Lower leg skin (tissue), 4 donors: ENCODE measurements at regions not wholly inside any gene's neighbourhood (a gene's known extent, or its start where the extent isn't known, plus 50 kb on each side); places are given as distances from the start of the nearest gene placed in this dataset.

ENCODE experiments used
- DNase-seq, 2 donors: peaks; one replicate each; pipeline ENCODE4 v3.0.0-alpha.2; 2019; ENCODE audit warnings: low spot score in 2 of 2
- H3K4me3 ChIP-seq: fragments of 200-600 bp; sonication (generic); 2 replicates; pipeline ENCODE4 v1.5.1; 2017; ENCODE audit warnings: mild to moderate bottlenecking, low read depth; ENCODE audit not compliant: poor library complexity, severe bottlenecking
- POLR2A ChIP-seq, 2 donors: fragments of 450-650 bp; IDR thresholded peaks; one replicate each; pipeline ENCODE4 v1.6.1; 2016 to 2017; ENCODE audit warnings: antibody characterized with exemption in 2 of 2, mild to moderate bottlenecking in 1 of 2, moderate library complexity in 1 of 2
- WGBS, 2 donors: methylation state at CpG; one replicate each; pipeline ENCODE4 v1.1.5; 2018; 5-methylcytosine and 5-hydroxymethylcytosine counted together
- intact Hi-C: fragments of 100-400 bp; cut with DNase I; formaldehyde crosslinking; loops from one replicate; pipeline ENCODE4 v1.15.0; 2023; ENCODE audit warnings: low total_unique reads
- TF ChIP-seq, protein P1 (sequence below), 3 donors: fragments of 450-650 bp; IDR thresholded peaks; one replicate each; pipeline ENCODE4 v1.5.1; 2016; ENCODE audit warnings: antibody characterized with exemption in 3 of 3, mild to moderate bottlenecking in 3 of 3, moderate library complexity in 2 of 3

DNA sequence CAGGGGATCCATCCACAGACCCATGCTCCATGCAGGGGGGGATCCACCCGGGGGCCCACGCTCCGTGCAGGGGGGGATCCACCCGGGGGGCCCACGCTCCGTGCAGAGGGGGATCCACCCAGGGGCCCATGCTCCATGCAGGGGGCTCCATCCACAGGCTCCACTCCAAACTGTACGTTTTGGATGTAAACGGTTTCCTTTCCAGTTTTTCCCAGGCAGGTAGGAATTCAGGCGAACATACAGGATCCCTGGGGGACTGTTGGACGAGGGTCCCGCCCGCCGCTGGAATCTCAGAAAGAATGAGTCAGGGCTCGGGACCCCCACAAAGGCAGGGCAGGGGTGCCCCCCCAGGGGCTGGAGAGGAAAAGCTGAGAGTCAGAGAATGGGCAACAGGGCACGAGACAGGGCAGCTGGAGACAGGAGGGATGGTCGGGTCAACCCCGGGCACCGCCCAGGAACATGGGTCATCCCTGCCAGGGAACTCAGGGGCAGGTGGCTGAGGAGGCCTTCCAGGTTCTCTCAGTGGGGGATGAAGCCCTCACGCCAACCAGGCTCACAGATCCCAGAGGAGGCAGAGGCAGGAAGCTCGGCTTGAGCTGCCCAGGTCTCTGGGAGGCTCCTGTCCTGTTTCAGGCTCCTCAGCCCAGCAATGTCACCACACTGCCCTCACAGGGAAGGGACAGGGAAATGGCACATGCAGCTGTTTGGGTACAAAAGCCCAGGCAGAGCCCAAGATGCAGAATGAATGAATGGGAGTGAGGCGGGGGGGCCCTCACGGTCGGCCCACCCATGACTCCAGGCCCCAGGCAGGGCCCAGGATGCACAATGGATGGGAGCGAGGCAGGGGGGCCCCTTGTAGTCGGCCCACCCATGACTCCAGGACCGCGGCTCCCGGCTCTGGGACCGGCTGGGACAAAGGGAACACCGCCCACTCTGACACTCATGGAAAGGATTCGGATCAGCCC is 200.2 kb downstream of the BRD1 start:
- no peak for TF ChIP-seq POLR2A (IDR thresholded peaks at IDR 0.05)
- TF ChIP-seq, protein P1, sequence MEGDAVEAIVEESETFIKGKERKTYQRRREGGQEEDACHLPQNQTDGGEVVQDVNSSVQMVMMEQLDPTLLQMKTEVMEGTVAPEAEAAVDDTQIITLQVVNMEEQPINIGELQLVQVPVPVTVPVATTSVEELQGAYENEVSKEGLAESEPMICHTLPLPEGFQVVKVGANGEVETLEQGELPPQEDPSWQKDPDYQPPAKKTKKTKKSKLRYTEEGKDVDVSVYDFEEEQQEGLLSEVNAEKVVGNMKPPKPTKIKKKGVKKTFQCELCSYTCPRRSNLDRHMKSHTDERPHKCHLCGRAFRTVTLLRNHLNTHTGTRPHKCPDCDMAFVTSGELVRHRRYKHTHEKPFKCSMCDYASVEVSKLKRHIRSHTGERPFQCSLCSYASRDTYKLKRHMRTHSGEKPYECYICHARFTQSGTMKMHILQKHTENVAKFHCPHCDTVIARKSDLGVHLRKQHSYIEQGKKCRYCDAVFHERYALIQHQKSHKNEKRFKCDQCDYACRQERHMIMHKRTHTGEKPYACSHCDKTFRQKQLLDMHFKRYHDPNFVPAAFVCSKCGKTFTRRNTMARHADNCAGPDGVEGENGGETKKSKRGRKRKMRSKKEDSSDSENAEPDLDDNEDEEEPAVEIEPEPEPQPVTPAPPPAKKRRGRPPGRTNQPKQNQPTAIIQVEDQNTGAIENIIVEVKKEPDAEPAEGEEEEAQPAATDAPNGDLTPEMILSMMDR (IDR thresholded peaks at IDR 0.05), result no peak
- H3K4me3 ChIP-seq, result no peak overlapping the region
- 66 to 73% methylated on average over 25 to 31 of the region's 31 CpGs for WGBS, 2 donors

DNA sequence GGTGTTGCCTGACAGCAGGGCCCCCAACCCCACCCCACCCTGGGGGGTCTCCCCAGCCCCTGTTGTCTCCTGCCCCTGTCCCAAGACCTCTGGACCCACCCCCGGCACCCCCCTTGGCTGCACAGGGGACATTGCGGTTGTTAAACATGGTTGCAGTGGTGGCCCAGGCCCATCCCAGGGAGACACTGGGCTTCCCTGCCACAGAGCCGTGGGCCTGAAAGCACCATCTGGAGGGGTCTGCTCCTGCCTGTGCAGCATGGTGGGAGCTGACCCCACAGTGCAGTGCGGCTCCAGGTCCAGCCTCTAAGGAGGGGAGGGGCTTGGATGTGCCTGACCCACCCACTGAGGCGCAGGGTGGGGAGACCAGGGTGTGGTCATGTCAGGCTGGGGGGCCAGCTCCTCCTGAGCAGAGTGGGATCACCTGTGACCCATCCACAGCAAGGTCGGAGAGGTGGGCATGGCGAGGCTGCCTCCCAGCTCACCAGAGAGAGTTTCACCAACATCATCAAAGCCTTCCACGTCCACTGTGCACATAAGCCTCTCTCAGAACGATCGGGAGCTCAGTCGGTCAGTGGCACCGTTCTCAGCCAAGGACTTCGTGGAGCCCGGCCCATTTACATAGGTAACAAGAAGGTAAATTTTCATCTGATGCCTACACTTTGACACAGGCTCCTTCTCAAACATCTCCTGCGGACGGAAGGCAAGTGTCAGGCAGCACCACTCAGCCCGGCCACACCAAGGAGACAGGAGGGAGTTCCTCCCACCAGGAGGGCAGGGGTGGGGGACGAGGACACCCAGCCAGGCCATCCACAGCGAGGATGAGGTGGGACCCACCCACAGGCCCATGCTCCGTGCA is 201.1 kb downstream of the BRD1 start:
- WGBS, 2 donors, result 68 to 77% methylated on average over 11 to 18 of the region's 20 CpGs
- intact Hi-C loops, result no loop called here
- H3K4me3 ChIP-seq, result no peak overlapping the region
- TF ChIP-seq POLR2A (IDR thresholded peaks at IDR 0.05), result no peak
- TF ChIP-seq, protein P1 (IDR thresholded peaks at IDR 0.05), result no peak
- DNase-seq, result no peak

More for the DNA sequence above, 200.2 kb downstream of the BRD1 start:
- intact Hi-C loops, result no loop called here
- no peak for DNase-seq

DNA sequence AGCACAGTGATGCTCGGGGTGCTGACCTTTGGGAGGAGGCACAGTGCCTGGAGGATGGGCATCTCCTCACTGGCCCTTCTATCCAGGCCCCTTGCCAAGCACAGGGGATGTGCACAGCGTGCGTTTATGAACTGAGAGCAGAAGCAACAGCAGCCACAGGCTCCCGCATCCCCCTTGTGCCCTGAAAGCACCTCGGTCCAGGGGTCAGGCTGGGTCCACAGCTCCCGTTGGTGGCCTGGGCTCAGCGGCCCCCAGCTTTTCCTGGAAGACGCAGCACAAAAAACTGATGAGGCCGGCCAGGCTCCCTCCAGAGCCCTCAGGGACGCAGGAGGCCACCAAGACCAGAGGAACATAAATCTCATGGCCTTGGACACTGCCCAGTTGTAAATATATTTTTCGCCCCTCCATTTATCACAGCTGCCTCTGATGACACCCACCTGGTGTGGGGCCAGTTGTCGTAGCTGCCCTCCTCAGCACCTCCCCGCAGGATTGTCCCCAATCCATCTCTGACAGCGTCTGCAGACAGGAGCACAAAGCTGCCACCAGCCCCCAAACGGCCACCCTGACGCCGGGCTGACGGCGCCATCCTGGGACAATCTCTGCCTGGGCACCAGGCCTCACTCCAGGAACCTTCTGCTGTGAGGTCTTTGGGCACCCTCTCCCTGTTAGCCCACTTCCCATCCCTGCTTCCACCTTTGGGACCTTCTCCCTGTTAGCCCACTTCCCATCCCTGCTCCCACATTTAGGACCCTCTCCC is 203.1 kb downstream of the BRD1 start:
- H3K4me3 ChIP-seq, result no peak overlapping the region
- DNase-seq, result no peak
- no peak for TF ChIP-seq POLR2A (IDR thresholded peaks at IDR 0.05)
- 64 to 68% methylated on average over 16 to 19 of the region's 19 CpGs for whole genome bisulfite sequencing, 2 donors
- intact Hi-C loops, result no loop called here

DNA sequence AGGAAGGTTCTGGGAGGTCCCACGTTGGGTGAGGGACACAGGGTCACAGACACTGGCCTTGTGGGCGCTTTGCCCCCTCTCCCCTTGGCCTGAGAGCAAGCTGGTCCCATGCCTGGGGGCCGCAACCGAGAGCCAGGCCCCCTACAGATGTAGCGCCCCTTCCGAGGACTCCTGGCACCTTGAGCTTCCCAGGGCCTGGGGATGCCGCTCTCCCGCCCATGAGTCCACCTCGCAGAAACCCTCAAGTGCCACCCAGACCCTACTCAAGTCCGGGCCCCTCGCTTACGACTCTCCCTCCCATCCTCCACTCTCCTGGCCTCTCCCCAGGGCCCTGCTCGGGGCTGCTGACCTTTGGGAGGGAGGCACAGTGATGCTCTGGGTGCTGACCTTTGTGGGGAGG is 204.0 kb downstream of the BRD1 start:
- H3K4me3 ChIP-seq, result no peak overlapping the region
- 83 to 88% methylated on average over 12 to 13 of the region's 13 CpGs for WGBS, 2 donors
- intact Hi-C loops, result no loop called here
- DNase-seq, result no peak
- TF ChIP-seq, protein P1 (IDR thresholded peaks at IDR 0.05), result no peak
- no peak for TF ChIP-seq POLR2A (IDR thresholded peaks at IDR 0.05)

DNA sequence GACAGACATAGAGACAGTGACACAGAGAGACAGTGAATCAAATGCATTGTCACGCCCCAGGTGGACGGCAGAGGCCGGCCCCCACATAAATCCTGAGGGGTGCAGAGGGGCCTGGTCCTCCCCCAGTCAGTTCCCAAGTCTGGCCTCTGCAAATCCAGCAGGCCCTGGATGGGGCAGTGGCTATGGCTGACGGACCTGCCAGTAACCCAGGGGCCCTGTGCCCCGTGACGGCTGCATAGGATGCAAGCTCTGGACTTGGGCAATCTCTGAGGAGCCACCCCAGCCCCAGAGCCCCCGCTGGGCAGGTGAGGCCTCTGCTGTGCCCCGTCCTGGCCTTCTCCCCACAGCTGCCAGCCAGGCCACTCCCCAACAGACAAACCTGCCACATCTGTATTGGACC is 204.5 kb downstream of the BRD1 start:
- DNase-seq, result no peak
- H3K4me3 ChIP-seq, result no peak overlapping the region
- no peak for TF ChIP-seq POLR2A (IDR thresholded peaks at IDR 0.05)
- TF ChIP-seq, protein P1 (IDR thresholded peaks at IDR 0.05), result no peak
- intact Hi-C loops, result no loop called here
- 63 to 72% methylated on average over 4 to 8 of the region's 8 CpGs for WGBS, 2 donors
